Retinal pigment epithelial cell (primary cell): ENCODE measurements at regions not wholly inside any gene's neighbourhood (a gene's known extent, or its start where the extent isn't known, plus 50 kb on each side); places are given as distances from the start of the nearest gene placed in this dataset.

Source experiments
- DNase-seq: peaks from one replicate; pipeline ENCODE4 v3.0.0-alpha.2; 2010; ENCODE audit warnings: low read depth
- H3K4me3 ChIP-seq: 2 replicates; pipeline ENCODE4 v1.5.1; 2011; ENCODE audit warnings: mild to moderate bottlenecking, low read length, control low read depth, moderate library complexity
- CTCF ChIP-seq: conservative IDR thresholded peaks from 2 replicates; pipeline ENCODE4 v1.5.1; 2011; ENCODE audit warnings: low read depth, low read length, control low read depth, inconsistent platforms

GRCh38 chr7:126185959-126186580, 1066.7 kb downstream of the GRM8 start:
- no peak for TF ChIP-seq CTCF
- DNase-seq: no peak

GRCh38 chr7:126179916-126180315, 1072.8 kb downstream of the GRM8 start:
- TF ChIP-seq CTCF: no peak
- no peak overlapping the region for H3K4me3 ChIP-seq
- DNase-seq: no peak

More at GRCh38 chr7:126185959-126186580, 1066.7 kb downstream of the GRM8 start:
- H3K4me3 ChIP-seq: no peak overlapping the region

- no peak for TF ChIP-seq CTCF
- no peak overlapping the region for H3K4me3 ChIP-seq
- no peak for DNase-seq
These were observed 1073.9 kb downstream of the GRM8 start for GRCh38 chr7:126178865-126179264.

- no peak for DNase-seq
- TF ChIP-seq CTCF: no peak
- no peak overlapping the region for H3K4me3 ChIP-seq
These were observed 1075.0 kb downstream of the GRM8 start for GRCh38 chr7:126177782-126178181.

GRCh38 chr7:126166645-126167044, 1086.1 kb downstream of the GRM8 start:
- no peak for TF ChIP-seq CTCF
- no peak for DNase-seq
- H3K4me3 ChIP-seq: no peak overlapping the region

- DNase-seq: no peak
- H3K4me3 ChIP-seq: no peak overlapping the region
- TF ChIP-seq CTCF: no peak
These were observed 1089.1 kb downstream of the GRM8 start for GRCh38 chr7:126163647-126164046.

- DNase-seq: peak; percentile 21
These were observed 1095.3 kb downstream of the GRM8 start for GRCh38 chr7:126157391-126157790.

More at GRCh38 chr7:126157391-126157790, 1095.3 kb downstream of the GRM8 start:
- no peak for TF ChIP-seq CTCF
- no peak overlapping the region for H3K4me3 ChIP-seq
